ENCODE measurements at regions not wholly inside any gene's neighbourhood (a gene's known extent, or its start where the extent isn't known, plus 50 kb on each side); places are given as distances from the start of the nearest gene placed in this dataset.

DNA sequence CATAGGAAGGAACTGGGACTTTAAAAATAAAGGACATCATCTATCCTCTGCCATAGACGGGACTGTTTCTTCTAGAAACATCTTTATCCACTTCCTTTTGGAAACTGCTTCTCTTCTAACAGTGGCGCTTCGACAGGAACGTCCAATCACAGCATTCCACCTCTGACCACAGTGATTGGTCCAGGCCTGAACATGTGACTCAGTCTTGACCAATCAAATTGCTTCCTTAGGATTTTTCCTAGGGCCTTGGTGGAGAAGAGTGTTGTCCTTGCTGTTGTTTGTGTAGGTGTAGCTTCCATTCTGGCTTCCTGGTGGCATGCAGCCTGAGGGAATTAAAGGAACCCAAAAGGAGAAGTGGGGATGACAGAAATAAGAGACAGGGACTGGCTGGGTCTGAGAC lies 182.4 kb upstream of the TBX3 start:
- no peaks in the 10 kb centered on the region for H3K36me3 Mint-ChIP-seq (ENCODE audit: low read depth)
- peaks cover 48% of the 10 kb centered on the region for H3K27me3 Mint-ChIP-seq (ENCODE audit: low read depth, poor library complexity)
- H3K4me3 Mint-ChIP-seq, result no peak overlapping the region
- H3K27ac Mint-ChIP-seq, result no peak overlapping the region
- H3K9me3 Mint-ChIP-seq, result no peaks in the 10 kb centered on the region
- H3K4me1 Mint-ChIP-seq, result peaks cover 25% of the 10 kb centered on the region
- TF ChIP-seq, protein P1, sequence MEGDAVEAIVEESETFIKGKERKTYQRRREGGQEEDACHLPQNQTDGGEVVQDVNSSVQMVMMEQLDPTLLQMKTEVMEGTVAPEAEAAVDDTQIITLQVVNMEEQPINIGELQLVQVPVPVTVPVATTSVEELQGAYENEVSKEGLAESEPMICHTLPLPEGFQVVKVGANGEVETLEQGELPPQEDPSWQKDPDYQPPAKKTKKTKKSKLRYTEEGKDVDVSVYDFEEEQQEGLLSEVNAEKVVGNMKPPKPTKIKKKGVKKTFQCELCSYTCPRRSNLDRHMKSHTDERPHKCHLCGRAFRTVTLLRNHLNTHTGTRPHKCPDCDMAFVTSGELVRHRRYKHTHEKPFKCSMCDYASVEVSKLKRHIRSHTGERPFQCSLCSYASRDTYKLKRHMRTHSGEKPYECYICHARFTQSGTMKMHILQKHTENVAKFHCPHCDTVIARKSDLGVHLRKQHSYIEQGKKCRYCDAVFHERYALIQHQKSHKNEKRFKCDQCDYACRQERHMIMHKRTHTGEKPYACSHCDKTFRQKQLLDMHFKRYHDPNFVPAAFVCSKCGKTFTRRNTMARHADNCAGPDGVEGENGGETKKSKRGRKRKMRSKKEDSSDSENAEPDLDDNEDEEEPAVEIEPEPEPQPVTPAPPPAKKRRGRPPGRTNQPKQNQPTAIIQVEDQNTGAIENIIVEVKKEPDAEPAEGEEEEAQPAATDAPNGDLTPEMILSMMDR (IDR thresholded peaks at IDR 0.05), result no peak
- no peak for DNase-seq

DNA sequence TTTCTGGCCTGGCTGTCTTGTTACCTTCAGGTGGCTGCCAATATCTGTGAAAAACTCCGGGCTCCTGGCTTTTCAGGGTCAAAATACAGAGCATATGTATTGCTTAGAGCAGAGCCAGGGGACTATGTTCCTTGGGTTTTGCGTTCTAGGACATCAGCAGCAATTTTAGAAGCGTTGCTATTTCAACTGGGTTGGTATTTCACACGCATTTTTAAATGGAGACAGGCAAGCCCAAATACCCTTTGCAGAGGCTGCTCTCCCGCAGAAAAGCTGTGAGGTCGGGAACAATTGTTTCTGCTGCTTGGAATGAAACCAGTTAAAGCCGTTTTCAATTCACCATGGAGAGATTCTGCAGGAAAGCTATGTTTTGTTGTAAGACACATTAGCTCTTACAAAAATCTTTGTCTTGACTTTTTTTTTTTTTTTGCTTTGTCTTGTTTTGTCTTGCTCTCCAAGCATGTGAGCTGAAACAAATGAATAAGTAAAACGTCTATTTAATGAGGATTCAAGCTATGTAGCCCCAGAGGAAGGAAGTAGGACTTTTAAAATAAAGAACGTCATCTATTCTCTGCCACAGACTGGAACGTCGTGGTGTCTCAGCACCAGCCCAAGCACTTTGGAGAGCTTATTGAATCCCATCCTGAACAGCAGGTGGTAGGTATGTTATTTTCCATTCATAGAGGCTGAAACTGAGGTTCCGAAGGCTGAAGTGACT lies 181.0 kb upstream of the TBX3 start:
- H3K36me3 Mint-ChIP-seq (ENCODE audit: low read depth), result no peaks in the 10 kb centered on the region
- H3K4me3 Mint-ChIP-seq, result no peak overlapping the region
- TF ChIP-seq, protein P1 (IDR thresholded peaks at IDR 0.05), result no peak
- DNase-seq, result no peak
- H3K27ac Mint-ChIP-seq, result no peak overlapping the region
- peaks cover 9% of the 10 kb centered on the region for H3K9me3 Mint-ChIP-seq
- H3K4me1 Mint-ChIP-seq, result peaks cover 25% of the 10 kb centered on the region
- H3K27me3 Mint-ChIP-seq (ENCODE audit: low read depth, poor library complexity), result peaks cover 39% of the 10 kb centered on the region

DNA sequence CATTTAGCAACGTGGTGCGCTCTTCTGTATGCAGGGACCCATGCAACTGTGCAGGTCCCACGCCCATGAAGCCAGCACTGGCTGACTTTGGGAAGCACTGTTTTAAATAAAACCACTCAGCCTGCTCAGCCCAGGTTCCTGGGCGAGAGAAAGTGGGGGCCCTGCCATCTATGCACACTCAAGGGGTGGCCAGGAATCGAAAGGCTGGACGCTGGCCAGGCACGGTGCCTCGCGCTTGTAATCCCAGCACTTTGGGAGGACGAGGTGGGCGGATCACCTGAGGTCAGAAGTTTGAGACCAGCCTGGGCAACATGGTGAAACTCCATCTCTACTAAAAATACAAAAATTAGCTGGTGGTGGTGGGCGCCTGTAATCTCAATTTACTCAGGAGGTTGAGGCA lies 179.9 kb upstream of the TBX3 start:
- Mint-ChIP-seq H3K4me1 (peaks cover 18% of the 10 kb centered on the region), H3K36me3 (ENCODE audit: low read depth) (no peaks in the 10 kb centered on the region), H3K4me3 (no peak overlapping the region), H3K27me3 (ENCODE audit: low read depth, poor library complexity) (peaks cover 34% of the 10 kb centered on the region), H3K27ac (no peak overlapping the region), H3K9me3 (peaks cover 9% of the 10 kb centered on the region)
- no peak for DNase-seq
- TF ChIP-seq, protein P1 (IDR thresholded peaks at IDR 0.05), result no peak

DNA sequence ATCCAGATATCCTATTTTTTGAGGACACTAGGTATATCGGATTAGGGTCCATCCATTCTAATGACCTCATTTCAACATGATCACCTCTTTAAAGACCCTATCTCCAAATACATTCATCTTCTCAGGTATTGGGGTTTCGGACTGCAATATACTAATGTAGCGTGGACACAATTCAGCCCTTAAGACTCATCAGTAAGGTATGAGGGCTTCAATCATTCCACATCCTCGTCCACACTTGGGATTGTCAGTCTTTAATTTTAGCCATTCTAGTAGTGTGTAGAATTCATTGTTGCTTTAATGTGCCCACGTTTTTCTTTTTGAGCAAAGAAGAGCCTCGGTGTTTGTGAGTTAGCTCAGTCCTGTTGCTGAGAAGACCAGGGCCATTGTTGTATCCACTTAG lies 177.0 kb upstream of the TBX3 start:
- TF ChIP-seq, protein P1 (IDR thresholded peaks at IDR 0.05), result no peak
- Mint-ChIP-seq H3K27me3 (ENCODE audit: low read depth, poor library complexity) (peaks cover 36% of the 10 kb centered on the region), H3K4me1 (peaks cover 16% of the 10 kb centered on the region), H3K36me3 (ENCODE audit: low read depth) (no peaks in the 10 kb centered on the region), H3K4me3 (no peak overlapping the region), H3K27ac (no peak overlapping the region), H3K9me3 (peaks cover 15% of the 10 kb centered on the region)
- DNase-seq, result no peak

DNA sequence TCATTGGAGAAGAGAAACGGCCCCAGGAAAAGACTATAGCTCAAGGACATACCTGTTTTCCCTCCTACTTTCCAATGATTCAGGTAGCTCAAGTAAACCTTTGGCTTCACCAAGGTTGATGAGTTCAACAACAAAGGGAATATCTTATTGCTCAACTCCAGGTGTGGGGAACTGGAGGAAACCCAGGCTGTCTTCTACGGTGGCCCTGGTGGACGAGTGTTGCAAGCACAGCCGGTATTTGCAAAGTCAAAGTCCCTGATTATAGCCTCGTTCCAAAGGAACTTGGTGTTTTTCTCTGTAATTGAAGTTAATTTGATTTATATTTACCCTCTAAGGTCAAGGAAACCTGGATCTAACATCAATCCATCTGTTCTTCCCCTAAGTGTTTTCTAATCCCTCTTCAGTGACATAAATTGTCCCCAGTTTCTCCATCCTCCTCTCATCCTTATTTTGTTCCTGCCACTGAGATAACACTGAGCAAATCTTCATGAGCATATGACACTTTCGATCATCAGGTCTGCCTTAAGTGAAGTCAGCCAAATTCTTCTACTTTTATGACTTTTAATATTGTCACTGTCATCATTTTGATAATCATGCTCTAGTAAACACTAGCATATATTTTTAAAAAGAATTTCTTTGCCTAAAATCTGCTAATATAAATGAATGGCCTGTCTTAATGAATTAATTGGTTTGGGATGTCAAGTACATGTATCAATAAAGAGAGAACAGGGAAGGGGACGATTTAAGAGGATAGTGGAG lies 174.6 kb upstream of the TBX3 start:
- Mint-ChIP-seq H3K27me3 (ENCODE audit: low read depth, poor library complexity) (peaks cover 21% of the 10 kb centered on the region), H3K36me3 (ENCODE audit: low read depth) (peaks cover 6% of the 10 kb centered on the region)
- TF ChIP-seq, protein P1 (IDR thresholded peaks at IDR 0.05), result peak; percentile 21

More for the DNA sequence above, 174.6 kb upstream of the TBX3 start:
- DNase-seq, result no peak
- peaks cover 35% of the 10 kb centered on the region for H3K9me3 Mint-ChIP-seq
- H3K4me3 Mint-ChIP-seq, result no peak overlapping the region
- H3K4me1 Mint-ChIP-seq, result peaks cover 5% of the 10 kb centered on the region
- H3K27ac Mint-ChIP-seq, result no peak overlapping the region

Data from nephron progenitor cell (in vitro differentiated cells).